ENCODE measurements at regions not wholly inside any gene's neighbourhood (a gene's known extent, or its start where the extent isn't known, plus 50 kb on each side); places are given as distances from the start of the nearest gene placed in this dataset.

- DNase-seq, result no peak
Measured at GRCh38 chrX:6683353-6683752, 148.4 kb upstream of the VCX3A start.

GRCh38 chrX:6681521-6682145 lies 146.7 kb upstream of the VCX3A start:
- no peak for DNase-seq

DNA sequence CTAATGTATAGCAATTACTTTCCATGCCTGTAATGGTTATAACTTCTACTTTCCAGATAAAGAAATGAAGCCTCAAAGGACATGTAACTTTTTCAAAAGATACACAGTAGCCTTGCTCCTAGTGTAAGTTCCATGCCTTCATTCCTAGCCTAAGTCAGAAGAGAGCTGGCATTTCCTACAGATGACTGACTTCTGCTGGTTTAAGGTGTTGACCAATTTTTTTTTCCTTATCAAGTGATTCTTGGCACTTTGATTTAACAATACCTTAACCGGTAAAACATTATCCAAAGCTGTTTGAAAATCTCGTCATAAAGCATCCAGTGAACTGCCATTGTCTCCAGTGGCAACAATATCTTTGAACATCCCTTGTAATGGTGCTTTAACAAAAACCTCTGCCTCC lies 145.1 kb upstream of the VCX3A start:
- no peak for DNase-seq

DNA sequence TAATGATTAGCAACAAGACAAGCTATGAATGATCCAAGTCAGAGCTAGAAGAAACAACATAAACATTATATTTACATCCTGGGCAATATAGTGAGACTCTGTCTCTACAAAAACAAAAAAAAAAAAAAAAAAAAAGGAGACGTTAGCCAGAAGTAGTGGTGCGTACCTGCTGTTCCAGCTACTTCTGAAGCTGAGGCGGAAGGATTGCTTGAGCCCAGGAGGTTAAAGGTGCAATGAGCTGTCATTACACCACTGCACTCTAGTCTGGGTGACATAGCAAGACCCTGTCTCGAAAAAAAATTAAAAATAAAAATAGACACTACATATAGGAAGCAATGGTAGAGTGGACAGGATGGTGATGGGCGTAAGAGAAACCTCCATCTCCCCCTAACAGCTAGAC lies 144.6 kb upstream of the VCX3A start:
- DNase-seq, result no peak

- DNase-seq, result no peak
Measured at GRCh38 chrX:6678313-6678712, 143.4 kb upstream of the VCX3A start.

- no peak for DNase-seq
Measured at GRCh38 chrX:6674734-6675133, 139.8 kb upstream of the VCX3A start.

GRCh38 chrX:6667048-6667768 lies 132.3 kb upstream of the VCX3A start:
- DNase-seq, result no peak

GRCh38 chrX:6666624-6667023 lies 131.7 kb upstream of the VCX3A start:
- DNase-seq, result no peak

GRCh38 chrX:6661736-6662135 lies 126.8 kb upstream of the VCX3A start:
- DNase-seq, result no peak

- no peak for DNase-seq
Measured at GRCh38 chrX:6660567-6661264, 125.8 kb upstream of the VCX3A start.

DNA sequence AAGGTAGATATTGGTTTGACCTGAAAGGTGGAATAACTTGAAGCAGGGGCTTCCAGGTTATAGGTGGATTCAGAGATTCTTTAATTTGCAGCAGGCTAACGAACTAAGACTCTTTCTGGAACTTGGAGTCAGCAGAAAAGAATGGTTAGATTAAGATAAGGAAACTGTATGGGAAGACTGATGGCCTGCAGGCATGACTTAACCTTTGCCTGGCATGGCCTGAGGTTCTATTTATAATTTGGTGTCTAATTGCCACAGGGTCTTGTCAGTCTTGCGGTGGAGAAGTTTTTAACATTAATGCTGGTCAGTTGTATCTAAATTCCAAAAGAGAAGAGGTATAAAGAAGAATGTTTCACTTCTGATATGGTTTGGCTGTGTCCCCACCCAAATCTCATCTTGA lies 110.3 kb upstream of the VCX3A start:
- no peak for DNase-seq

GRCh38 chrX:6644411-6644810 lies 109.5 kb upstream of the VCX3A start:
- DNase-seq, result peak in 1 of 2 donors; percentile 2

- no peak for DNase-seq
Measured at GRCh38 chrX:6640727-6641126, 105.8 kb upstream of the VCX3A start.

- no peak for DNase-seq
Measured at GRCh38 chrX:6614506-6614905, 79.6 kb upstream of the VCX3A start.

DNA sequence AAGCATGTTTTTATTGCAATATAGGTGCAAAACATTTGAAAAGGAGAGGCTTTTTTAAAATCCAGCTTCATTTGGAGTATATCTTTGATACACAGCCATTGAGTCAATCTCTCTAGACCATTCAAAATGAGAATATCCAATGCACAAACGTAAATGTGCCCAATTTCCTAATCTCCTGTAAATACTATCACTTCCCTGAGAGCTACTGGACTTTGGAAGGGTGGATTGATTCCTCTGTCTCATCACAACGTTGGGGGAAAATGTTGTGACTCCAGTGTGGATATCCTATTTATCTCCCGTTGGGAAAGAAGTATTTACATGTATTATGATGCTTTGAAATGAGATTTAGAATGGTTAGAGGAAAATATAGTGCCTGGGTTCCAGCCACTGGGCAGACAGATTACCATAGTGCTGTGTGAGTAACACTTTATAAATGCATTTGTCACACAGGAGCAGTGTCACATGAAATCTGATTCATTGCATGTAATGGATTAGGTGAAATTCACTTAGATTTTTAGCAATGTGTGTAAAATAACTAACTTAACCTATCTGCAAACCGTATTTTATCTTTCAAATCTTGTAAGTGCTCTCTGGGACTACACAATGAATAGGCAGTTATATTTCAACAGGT lies 64.4 kb upstream of the VCX3A start:
- DNase-seq, result no peak
